Neural progenitor cell (in vitro differentiated cells): ENCODE measurements at regions not wholly inside any gene's neighbourhood (a gene's known extent, or its start where the extent isn't known, plus 50 kb on each side); places are given as distances from the start of the nearest gene placed in this dataset.

ENCODE experiments used
- CTCF ChIP-seq: fragments of 200-600 bp; sonication (generic); IDR thresholded peaks from 2 replicates; pipeline ENCODE4 v1.5.1; 2017; ENCODE audit warnings: antibody characterized with exemption, mild to moderate bottlenecking
- EZH2phosphoT487 ChIP-seq: fragments of 200-600 bp; sonication (generic); IDR thresholded peaks from 2 replicates; pipeline ENCODE4 v1.6.1; 2017; ENCODE audit warnings: antibody characterized with exemption

DNA sequence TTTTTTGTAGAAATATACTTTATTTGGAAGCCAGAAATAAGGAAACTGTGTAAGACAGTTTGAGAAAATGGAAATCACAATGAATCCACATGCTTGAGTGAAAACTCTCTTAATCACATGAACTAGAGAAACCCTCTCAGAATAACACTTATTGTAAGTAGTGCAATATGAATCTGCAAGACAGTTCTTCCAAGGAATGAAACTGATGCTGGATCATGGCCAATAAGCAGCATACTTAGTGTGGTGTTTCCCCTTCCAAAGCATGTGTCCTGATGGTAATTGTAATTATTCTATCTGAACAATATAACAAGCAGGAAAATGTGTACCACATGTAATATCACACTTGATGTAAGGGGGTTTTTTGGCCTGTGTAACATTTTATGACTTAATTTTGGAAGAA lies 1870.5 kb upstream of the TENM3 start:
- TF ChIP-seq CTCF (no peak), EZH2phosphoT487 (no peak)
